ENCODE measurements at regions not wholly inside any gene's neighbourhood (a gene's known extent, or its start where the extent isn't known, plus 50 kb on each side); places are given as distances from the start of the nearest gene placed in this dataset.

DNA sequence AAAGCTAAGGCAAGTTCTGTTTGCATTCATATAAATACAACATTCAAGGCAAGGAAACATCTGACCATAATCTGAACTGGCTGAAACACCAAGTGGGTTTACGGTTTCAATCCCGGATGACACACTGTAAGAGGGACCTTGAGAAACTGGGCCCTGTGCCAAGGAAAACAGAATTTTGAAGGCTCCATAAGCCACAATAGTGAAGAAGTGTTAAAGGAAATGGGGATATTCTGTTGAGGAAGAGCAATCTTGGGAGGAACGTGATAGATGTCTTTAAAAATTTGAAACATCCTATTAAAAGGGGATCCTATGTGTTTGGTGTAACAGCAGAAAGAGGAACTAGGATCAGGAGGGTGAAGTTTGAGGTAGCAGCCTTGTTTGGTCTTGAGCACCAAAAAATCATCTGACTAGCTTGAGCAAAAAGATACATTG is 82.4 kb upstream of the TAB2 start:
- TF ChIP-seq, protein P1, sequence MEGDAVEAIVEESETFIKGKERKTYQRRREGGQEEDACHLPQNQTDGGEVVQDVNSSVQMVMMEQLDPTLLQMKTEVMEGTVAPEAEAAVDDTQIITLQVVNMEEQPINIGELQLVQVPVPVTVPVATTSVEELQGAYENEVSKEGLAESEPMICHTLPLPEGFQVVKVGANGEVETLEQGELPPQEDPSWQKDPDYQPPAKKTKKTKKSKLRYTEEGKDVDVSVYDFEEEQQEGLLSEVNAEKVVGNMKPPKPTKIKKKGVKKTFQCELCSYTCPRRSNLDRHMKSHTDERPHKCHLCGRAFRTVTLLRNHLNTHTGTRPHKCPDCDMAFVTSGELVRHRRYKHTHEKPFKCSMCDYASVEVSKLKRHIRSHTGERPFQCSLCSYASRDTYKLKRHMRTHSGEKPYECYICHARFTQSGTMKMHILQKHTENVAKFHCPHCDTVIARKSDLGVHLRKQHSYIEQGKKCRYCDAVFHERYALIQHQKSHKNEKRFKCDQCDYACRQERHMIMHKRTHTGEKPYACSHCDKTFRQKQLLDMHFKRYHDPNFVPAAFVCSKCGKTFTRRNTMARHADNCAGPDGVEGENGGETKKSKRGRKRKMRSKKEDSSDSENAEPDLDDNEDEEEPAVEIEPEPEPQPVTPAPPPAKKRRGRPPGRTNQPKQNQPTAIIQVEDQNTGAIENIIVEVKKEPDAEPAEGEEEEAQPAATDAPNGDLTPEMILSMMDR (IDR thresholded peaks at IDR 0.05; ENCODE audit: low read depth, low read length): no peak
- H3K4me3 ChIP-seq (replicated peaks in 1 of 2; ENCODE audit: low read depth in 2 of 2, low read length in 2 of 2): no peak overlapping the region
- peak; percentile 88 to 94 for DNase-seq (ENCODE audit: low read depth in 2 of 2)

DNA sequence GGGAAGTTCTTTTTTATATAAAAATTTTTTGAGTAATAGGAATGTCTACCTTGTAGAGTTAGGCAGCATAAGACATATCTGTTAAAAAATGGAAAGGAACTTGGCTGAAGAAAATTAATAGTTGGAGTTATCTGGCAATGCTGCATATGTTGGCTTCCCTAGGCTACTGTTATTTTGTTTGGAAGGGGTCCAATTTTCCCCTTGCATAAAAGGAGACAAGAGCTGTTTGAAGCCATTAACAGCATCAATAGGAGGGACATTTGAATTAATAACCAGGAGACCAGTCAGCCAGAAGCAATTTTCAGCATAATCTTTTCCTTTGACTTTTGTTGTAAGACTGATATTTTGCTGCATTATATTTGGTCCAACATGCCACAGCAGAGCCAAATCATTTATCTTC is 80.9 kb upstream of the TAB2 start:
- peak; percentile 41 to 87 for DNase-seq (ENCODE audit: low read depth in 2 of 2)

DNA sequence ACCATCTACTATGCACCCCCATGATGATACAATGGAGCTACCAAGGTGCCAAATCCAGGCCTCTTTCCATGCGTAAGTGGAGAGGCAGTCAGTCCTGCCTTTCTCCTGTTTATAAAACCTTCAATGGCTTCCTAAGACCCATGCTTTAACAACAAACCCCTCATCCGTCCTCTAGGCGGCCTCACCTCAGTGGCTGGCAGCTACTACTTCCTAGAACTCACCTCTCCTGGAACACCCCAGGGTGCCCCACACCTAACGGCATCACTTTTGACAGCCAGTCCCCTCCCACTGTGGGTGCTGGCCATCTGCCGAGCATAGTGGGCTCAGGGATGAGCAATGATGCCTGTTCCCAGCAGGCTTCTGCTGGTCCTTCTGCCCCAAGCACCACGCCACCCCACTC is 80.0 kb upstream of the TAB2 start:
- TF ChIP-seq, protein P1 (IDR thresholded peaks at IDR 0.05; ENCODE audit: low read depth, low read length): no peak
- no peak overlapping the region for H3K4me3 ChIP-seq (replicated peaks in 1 of 2; ENCODE audit: low read depth in 2 of 2, low read length in 2 of 2)
- no peak for DNase-seq (ENCODE audit: low read depth in 2 of 2)

More for the DNA sequence above, 80.9 kb upstream of the TAB2 start:
- TF ChIP-seq, protein P1 (IDR thresholded peaks at IDR 0.05; ENCODE audit: low read depth, low read length): no peak
- no peak overlapping the region for H3K4me3 ChIP-seq (replicated peaks in 1 of 2; ENCODE audit: low read depth in 2 of 2, low read length in 2 of 2)

DNA sequence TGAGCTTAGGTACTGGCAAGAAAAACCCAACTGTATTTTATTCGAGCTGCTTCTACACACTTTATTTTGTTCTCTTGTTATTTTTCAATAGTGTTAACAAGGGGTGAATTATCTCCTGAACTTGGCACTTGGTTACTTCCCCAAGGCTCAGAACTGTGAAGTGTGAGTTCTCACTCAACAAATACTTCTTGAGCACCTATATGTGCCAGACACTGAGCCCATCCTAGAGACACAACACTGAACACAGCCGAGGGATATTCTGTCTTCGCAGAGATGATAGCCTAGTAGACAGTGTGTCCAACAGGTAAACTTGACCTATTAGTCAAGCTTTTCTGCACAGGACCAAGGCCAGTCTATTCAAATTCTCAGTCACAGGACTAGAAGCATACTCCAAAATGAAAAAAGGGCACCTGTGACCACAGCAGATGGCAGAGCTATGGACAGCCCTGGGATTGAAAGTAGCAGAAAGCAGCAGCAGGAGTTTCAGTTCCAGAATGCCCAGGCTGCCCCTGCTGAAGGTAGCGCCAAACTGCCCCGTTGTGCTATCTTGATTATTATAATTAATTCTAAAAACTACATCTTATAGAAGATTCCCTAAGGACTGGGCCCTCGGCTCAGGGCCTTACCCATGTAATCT is 77.8 kb upstream of the TAB2 start:
- DNase-seq (ENCODE audit: low read depth in 2 of 2): no peak

DNA sequence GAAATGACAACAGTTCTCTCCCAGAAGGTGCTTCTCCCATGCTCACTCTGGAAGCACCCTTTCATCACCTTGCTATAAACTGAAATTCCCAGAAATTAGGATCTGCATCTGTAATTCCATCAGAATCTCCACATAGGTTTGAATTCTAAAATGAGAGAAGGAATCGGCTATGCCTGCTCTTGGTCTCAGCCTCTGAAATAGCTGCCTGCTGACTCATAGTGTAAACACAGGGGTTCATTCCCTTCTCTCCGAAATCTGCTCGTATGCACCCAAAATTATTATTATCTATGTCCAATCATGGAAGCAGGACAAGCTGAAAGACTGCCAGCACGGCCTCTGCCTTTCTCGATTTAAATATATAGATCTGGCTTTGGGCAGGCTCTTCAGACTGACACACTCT is 74.6 kb upstream of the TAB2 start:
- no peak overlapping the region for H3K4me3 ChIP-seq (replicated peaks in 1 of 2; ENCODE audit: low read depth in 2 of 2, low read length in 2 of 2)
- DNase-seq (ENCODE audit: low read depth in 2 of 2): peak in 1 of 2 donors; percentile 22
- TF ChIP-seq, protein P1 (IDR thresholded peaks at IDR 0.05; ENCODE audit: low read depth, low read length): no peak

More for the DNA sequence above, 77.8 kb upstream of the TAB2 start:
- no peak overlapping the region for H3K4me3 ChIP-seq (replicated peaks in 1 of 2; ENCODE audit: low read depth in 2 of 2, low read length in 2 of 2)
- TF ChIP-seq, protein P1 (IDR thresholded peaks at IDR 0.05; ENCODE audit: low read depth, low read length): no peak

DNA sequence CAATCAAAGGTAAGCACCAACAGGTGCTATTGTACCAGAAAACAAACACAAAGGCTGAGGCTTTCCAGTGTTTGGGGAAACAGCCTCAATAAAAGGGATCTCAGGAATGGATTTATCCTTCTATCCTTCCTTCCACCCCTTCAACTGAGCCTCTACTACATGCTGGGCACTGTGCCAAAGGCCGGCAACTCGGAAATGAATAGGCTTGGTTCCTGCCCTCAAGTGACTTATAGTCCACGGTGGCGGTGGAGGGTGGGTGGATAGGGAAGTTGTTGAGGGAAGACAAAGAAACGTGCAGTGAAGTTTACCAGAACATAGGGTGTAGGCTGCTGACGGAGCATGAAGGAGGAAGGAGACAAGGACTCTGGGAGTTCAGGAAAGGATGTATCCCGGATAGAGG is 73.4 kb upstream of the TAB2 start:
- no peak overlapping the region for H3K4me3 ChIP-seq (replicated peaks in 1 of 2; ENCODE audit: low read depth in 2 of 2, low read length in 2 of 2)
- TF ChIP-seq, protein P1 (IDR thresholded peaks at IDR 0.05; ENCODE audit: low read depth, low read length): no peak
- no peak for DNase-seq (ENCODE audit: low read depth in 2 of 2)

All from cardiac fibroblast (primary cell).